Stimulated activated naive CD4-positive, alpha-beta T cell treated with Interleukin-2 at 50 U/mL for 16 hours (primary cell): ENCODE measurements at regions not wholly inside any gene's neighbourhood (a gene's known extent, or its start where the extent isn't known, plus 50 kb on each side); places are given as distances from the start of the nearest gene placed in this dataset.
"Not testable (repeated sequence)": the region's sequence is repeated elsewhere in the genome, so short reads cannot be mapped to it uniquely, and the experiment has no call there.

Experiments used
- DNase-seq: peaks from one replicate; lab custom pipeline; 2025; lab: John Stamatoyannopoulos, UW

GRCh38 chr4:177494791-177495190, 52.6 kb upstream of the AGA start:
- no peak for DNase-seq

- not testable (repeated sequence) for DNase-seq
Measured at GRCh38 chr4:177495626-177496025, 53.4 kb upstream of the AGA start.

- DNase-seq = no peak
Measured at GRCh38 chr4:177499537-177499936, 57.3 kb upstream of the AGA start.

- DNase-seq = no peak
Measured at GRCh38 chr4:177505171-177505615, 63.0 kb upstream of the AGA start.

- no peak for DNase-seq
Measured at GRCh38 chr4:177508662-177509061, 66.4 kb upstream of the AGA start.

GRCh38 chr4:177509226-177509745, 67.0 kb upstream of the AGA start:
- no peak for DNase-seq

GRCh38 chr4:177511611-177512010, 69.4 kb upstream of the AGA start:
- DNase-seq = no peak

- DNase-seq = no peak
Measured at GRCh38 chr4:177512646-177513045, 70.4 kb upstream of the AGA start.

- no peak for DNase-seq
Measured at GRCh38 chr4:177517862-177518261, 75.6 kb upstream of the AGA start.

GRCh38 chr4:177519481-177520260, 77.4 kb upstream of the AGA start:
- no peak for DNase-seq

- no peak for DNase-seq
Measured at GRCh38 chr4:177528620-177529019, 86.4 kb upstream of the AGA start.

- no peak for DNase-seq
Measured at GRCh38 chr4:177530561-177530960, 88.3 kb upstream of the AGA start.

- DNase-seq = no peak
Measured at GRCh38 chr4:177532358-177532757, 90.1 kb upstream of the AGA start.

- DNase-seq = not testable (repeated sequence)
Measured at GRCh38 chr4:177534841-177535240, 92.6 kb upstream of the AGA start.

- DNase-seq = no peak
Measured at GRCh38 chr4:177546745-177547144, 104.5 kb upstream of the AGA start.

GRCh38 chr4:177547985-177548384, 105.7 kb upstream of the AGA start:
- DNase-seq = no peak

- no peak for DNase-seq
Measured at GRCh38 chr4:177555007-177555574, 112.9 kb upstream of the AGA start.

- no peak for DNase-seq
Measured at GRCh38 chr4:177557416-177557815, 115.2 kb upstream of the AGA start.

- DNase-seq = no peak
Measured at GRCh38 chr4:177558995-177559394, 116.8 kb upstream of the AGA start.

GRCh38 chr4:177562163-177562562, 119.9 kb upstream of the AGA start:
- DNase-seq = no peak

GRCh38 chr4:177562859-177563258, 120.6 kb upstream of the AGA start:
- no peak for DNase-seq

- no peak for DNase-seq
Measured at GRCh38 chr4:177566691-177567090, 124.5 kb upstream of the AGA start.

GRCh38 chr4:177568931-177569330, 126.7 kb upstream of the AGA start:
- DNase-seq = no peak

GRCh38 chr4:177569434-177569833, 127.2 kb upstream of the AGA start:
- no peak for DNase-seq
